T-helper 1 cell (primary cell): ENCODE measurements at regions not wholly inside any gene's neighbourhood (a gene's known extent, or its start where the extent isn't known, plus 50 kb on each side); places are given as distances from the start of the nearest gene placed in this dataset.
A peak's percentile ranks its signal among the peaks of the same experiment; 100 is the strongest.

ENCODE experiments used
- DNase-seq, 5 donors: peaks; one replicate each; pipeline ENCODE4 v3.0.0-alpha.2; 2012 to 2020

- no peak for DNase-seq
Measured at GRCh38 chr18:3360211-3360610, 89.8 kb upstream of the TGIF1 start.

GRCh38 chr18:3367491-3368091, 82.4 kb upstream of the TGIF1 start:
- DNase-seq, result no peak

GRCh38 chr18:3368193-3368592, 81.8 kb upstream of the TGIF1 start:
- DNase-seq, result no peak

- no peak for DNase-seq
Measured at GRCh38 chr18:3379685-3380084, 70.3 kb upstream of the TGIF1 start.

- DNase-seq, result peak in 1 of 5 donors; percentile 59
Measured at GRCh38 chr18:3380384-3380961, 69.5 kb upstream of the TGIF1 start.

GRCh38 chr18:3383381-3383915, 66.5 kb upstream of the TGIF1 start:
- DNase-seq, result no peak

- no peak for DNase-seq
Measured at GRCh38 chr18:3384664-3385563, 65.1 kb upstream of the TGIF1 start.

- DNase-seq, result no peak
Measured at GRCh38 chr18:3388323-3388722, 61.6 kb upstream of the TGIF1 start.

- DNase-seq, result no peak
Measured at GRCh38 chr18:3388980-3389379, 61.0 kb upstream of the TGIF1 start.

GRCh38 chr18:3389977-3390376, 60.0 kb upstream of the TGIF1 start:
- DNase-seq, result no peak

- no peak for DNase-seq
Measured at GRCh38 chr18:3391704-3392466, 58.1 kb upstream of the TGIF1 start.

GRCh38 chr18:3392467-3392855, 57.5 kb upstream of the TGIF1 start:
- no peak for DNase-seq

- DNase-seq, result no peak
Measured at GRCh38 chr18:3394648-3395047, 55.3 kb upstream of the TGIF1 start.

GRCh38 chr18:3395466-3395865, 54.5 kb upstream of the TGIF1 start:
- DNase-seq, result no peak

- DNase-seq, result no peak
Measured at GRCh38 chr18:3397031-3397750, 52.8 kb upstream of the TGIF1 start.

- no peak for DNase-seq
Measured at GRCh38 chr18:3397786-3398185, 52.2 kb upstream of the TGIF1 start.
